CD4-positive, alpha-beta T cell (primary cell): ENCODE measurements at regions not wholly inside any gene's neighbourhood (a gene's known extent, or its start where the extent isn't known, plus 50 kb on each side); places are given as distances from the start of the nearest gene placed in this dataset.

Source experiments
- ATAC-seq: fragments of 200-7000 bp; cut with Tn5 transposase; one replicate; pipeline ENCODE4 v1.10.0; 2022; ENCODE audit warnings: mild to moderate bottlenecking; ENCODE audit not compliant: poor library complexity
- CTCF ChIA-PET: fragments of 350-600 bp; sonication (Branson Sonifier 250); formaldehyde crosslinking; loops from one replicate; lab custom pipeline; 2021; ENCODE audit warnings: antibody characterized with exemption, inconsistent platforms; lab: Charles Lee
- POLR2A ChIA-PET: fragments of 350-600 bp; sonication (Branson Sonifier 250); formaldehyde crosslinking; loops from one replicate; lab custom pipeline; 2021; ENCODE audit warnings: antibody characterized with exemption, inconsistent platforms; lab: Charles Lee
- DNase-seq, 14 experiments: peaks; one replicate each; pipeline ENCODE4 v3.0.0-alpha.2; 2013 to 2020; ENCODE audit warnings: mixed read lengths in 2 of 14
- H3K27ac ChIP-seq, 2 donors: one replicate each; pipeline versions ENCODE4 v1.5.1 to v1.7.0; 2013; ENCODE audit warnings: low read length in 2 of 2, low read depth in 1 of 2, mild to moderate bottlenecking in 1 of 2
- H3K27me3 ChIP-seq, 2 experiments: 1 replicate in 1 of 2; 2 replicates in 1 of 2; pipeline versions ENCODE4 v1.6.1 to v1.7.0; 2013; ENCODE audit warnings: low read length in 2 of 2, control low read depth in 1 of 2, mild to moderate bottlenecking in 1 of 2, moderate library complexity in 1 of 2; ENCODE audit not compliant: insufficient read depth in 2 of 2, control insufficient read depth in 1 of 2
- H3K36me3 ChIP-seq: one replicate; pipeline ENCODE4 v1.6.1; 2013; ENCODE audit warnings: low read length, control low read depth; ENCODE audit not compliant: insufficient read depth
- H3K4me1 ChIP-seq: one replicate; pipeline ENCODE4 v1.6.1; 2013; ENCODE audit warnings: low read length, control low read depth; ENCODE audit not compliant: insufficient read depth
- H3K4me3 ChIP-seq: one replicate; pipeline ENCODE4 v1.5.1; 2013; ENCODE audit warnings: mild to moderate bottlenecking, low read length, moderate library complexity
- H3K9me3 ChIP-seq, 2 experiments: 1 replicate in 1 of 2; 2 replicates in 1 of 2; pipeline versions ENCODE4 v1.6.1 to v1.7.0; 2013; ENCODE audit warnings: low read length in 2 of 2, mild to moderate bottlenecking in 2 of 2, control low read depth in 1 of 2, moderate library complexity in 1 of 2; ENCODE audit not compliant: control insufficient read depth in 1 of 2, insufficient read depth in 1 of 2
- H3K27ac Mint-ChIP-seq: one replicate; pipeline ENCODE4 v1.8.0; 2020; ENCODE audit warnings: mixed read lengths
- H3K27me3 Mint-ChIP-seq: one replicate; pipeline ENCODE4 v1.8.0; 2021; ENCODE audit warnings: mixed read lengths
- H3K36me3 Mint-ChIP-seq: one replicate; pipeline ENCODE4 v1.8.0; 2021; ENCODE audit warnings: low read depth, mixed read lengths
- H3K4me1 Mint-ChIP-seq: one replicate; pipeline ENCODE4 v1.8.0; 2021; ENCODE audit warnings: low read depth, mixed read lengths
- H3K4me3 Mint-ChIP-seq: one replicate; pipeline ENCODE4 v1.8.0; 2020; ENCODE audit warnings: mild to moderate bottlenecking, mixed read lengths
- H3K9me3 Mint-ChIP-seq: one replicate; pipeline ENCODE4 v1.8.0; 2020; ENCODE audit warnings: mixed read lengths
- CTCF ChIP-seq: fragments of 200-600 bp; IDR thresholded peaks from one replicate; pipeline ENCODE4 v1.8.0; 2022; ENCODE audit warnings: antibody characterized with exemption, mild to moderate bottlenecking
- intact Hi-C, 2 experiments: fragments of 100-400 bp; cut with DNase I in 1 of 2; cut with micrococcal nuclease in 1 of 2; formaldehyde crosslinking; loops; one replicate each; pipeline versions ENCODE4 v1.15.1 to v1.9.0; 2023 to 2025; cut with DNase I, micrococcal nuclease

DNA sequence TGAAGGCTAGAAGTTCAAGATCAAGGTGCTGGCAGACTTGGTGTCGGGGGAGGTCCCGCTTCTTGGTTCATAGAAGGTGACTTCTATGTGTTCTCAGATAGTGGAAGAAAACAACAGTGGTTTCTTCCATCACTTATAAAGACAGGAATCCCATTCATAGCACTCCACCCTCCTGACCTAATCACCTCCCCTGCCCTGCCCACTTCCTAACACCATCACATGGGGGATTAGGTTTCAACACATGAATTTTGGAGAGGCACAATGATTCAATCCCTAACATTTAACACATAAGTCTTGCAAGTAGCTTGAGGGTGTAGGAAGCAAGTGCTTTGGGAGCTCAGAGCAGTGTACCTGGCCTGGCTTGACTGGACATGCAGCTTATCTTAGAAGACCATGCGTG, 142.8 kb upstream of the TSHZ3 start:
- no peaks in the 10 kb centered on the region for H3K9me3 Mint-ChIP-seq
- peaks cover 0 to 2% of the 10 kb centered on the region in 2 experiments for H3K9me3 ChIP-seq
- no peak overlapping the region for H3K4me3 ChIP-seq
- POLR2A ChIA-PET: no interaction called here
- no peaks in the 10 kb centered on the region for H3K36me3 Mint-ChIP-seq
- no peak overlapping the region for H3K27ac Mint-ChIP-seq
- no peaks in the 10 kb centered on the region for H3K27me3 Mint-ChIP-seq
- H3K4me1 Mint-ChIP-seq: no peaks in the 10 kb centered on the region
- ATAC-seq (no peak), DNase-seq (no peak)
- intact Hi-C loops: no loop called here
- no peak overlapping the region for H3K4me3 Mint-ChIP-seq
- H3K27ac ChIP-seq: no peak overlapping the region
- H3K27me3 ChIP-seq: no peaks in the 10 kb centered on the region
- H3K4me1 ChIP-seq: no peaks in the 10 kb centered on the region
- no peaks in the 10 kb centered on the region for H3K36me3 ChIP-seq
- no peak for TF ChIP-seq CTCF
- CTCF ChIA-PET: no interaction called here

- Mint-ChIP-seq H3K27ac (no peak overlapping the region), H3K27me3 (no peaks in the 10 kb centered on the region), H3K4me1 (no peaks in the 10 kb centered on the region), H3K9me3 (no peaks in the 10 kb centered on the region), H3K4me3 (no peak overlapping the region), H3K36me3 (no peaks in the 10 kb centered on the region)
- Histone ChIP-seq H3K4me1 (no peaks in the 10 kb centered on the region), H3K27me3 (no peaks in the 10 kb centered on the region), H3K4me3 (no peak overlapping the region), H3K27ac (no peak overlapping the region), H3K36me3 (no peaks in the 10 kb centered on the region), H3K9me3 (no peaks in the 10 kb centered on the region)
- CTCF ChIA-PET: no interaction called here
- ATAC-seq (no peak), DNase-seq (no peak)
- intact Hi-C loops: no loop called here
- no peak for TF ChIP-seq CTCF
- POLR2A ChIA-PET: no interaction called here
Measured at GRCh38 chr19:31496076-31496475, 146.8 kb upstream of the TSHZ3 start.

GRCh38 chr19:31497709-31498108, 148.5 kb upstream of the TSHZ3 start:
- no peak for DNase-seq
- Histone ChIP-seq H3K4me3 (no peak overlapping the region), H3K27me3 (peaks cover 0 to 3% of the 10 kb centered on the region in 2 experiments), H3K27ac (no peak overlapping the region), H3K4me1 (no peaks in the 10 kb centered on the region), H3K36me3 (no peaks in the 10 kb centered on the region), H3K9me3 (no peaks in the 10 kb centered on the region)
- H3K4me3 Mint-ChIP-seq: no peak overlapping the region
- POLR2A ChIA-PET: no interaction called here
- no peaks in the 10 kb centered on the region for H3K9me3 Mint-ChIP-seq
- no peak for ATAC-seq
- H3K27me3 Mint-ChIP-seq: no peaks in the 10 kb centered on the region
- H3K36me3 Mint-ChIP-seq: no peaks in the 10 kb centered on the region
- TF ChIP-seq CTCF: no peak
- no peak overlapping the region for H3K27ac Mint-ChIP-seq
- intact Hi-C loops: no loop called here
- H3K4me1 Mint-ChIP-seq: no peaks in the 10 kb centered on the region
- CTCF ChIA-PET: no interaction called here
